Prostate gland (tissue), 2 donors: ENCODE measurements at regions not wholly inside any gene's neighbourhood (a gene's known extent, or its start where the extent isn't known, plus 50 kb on each side); places are given as distances from the start of the nearest gene placed in this dataset.

ENCODE experiments used
- POLR2A ChIP-seq: fragments of 450-650 bp; IDR thresholded peaks from one replicate; pipeline ENCODE4 v1.6.1; 2016; ENCODE audit warnings: antibody characterized with exemption, mild to moderate bottlenecking
- POLR2AphosphoS5 ChIP-seq: sonication (generic); formaldehyde crosslinking; IDR thresholded peaks from one replicate; pipeline ENCODE4 v1.6.1; 2017; ENCODE audit warnings: antibody characterized with exemption
- TF ChIP-seq, protein P1 (sequence below), 4 experiments: fragments of 200-600 bp in 2 of 4; fragments of 450-650 bp in 2 of 4; sonication (generic) in 2 of 4; IDR thresholded peaks; 1 replicate in 3 of 4; 2 replicates in 1 of 4; pipeline ENCODE4 v1.5.1; 2016 to 2019; ENCODE audit warnings: antibody characterized with exemption in 4 of 4, mild to moderate bottlenecking in 2 of 4, moderate library complexity in 2 of 4

GRCh38 chr5:164214698-164215097 is 709.3 kb downstream of the MAT2B start:
- TF ChIP-seq, protein P1, sequence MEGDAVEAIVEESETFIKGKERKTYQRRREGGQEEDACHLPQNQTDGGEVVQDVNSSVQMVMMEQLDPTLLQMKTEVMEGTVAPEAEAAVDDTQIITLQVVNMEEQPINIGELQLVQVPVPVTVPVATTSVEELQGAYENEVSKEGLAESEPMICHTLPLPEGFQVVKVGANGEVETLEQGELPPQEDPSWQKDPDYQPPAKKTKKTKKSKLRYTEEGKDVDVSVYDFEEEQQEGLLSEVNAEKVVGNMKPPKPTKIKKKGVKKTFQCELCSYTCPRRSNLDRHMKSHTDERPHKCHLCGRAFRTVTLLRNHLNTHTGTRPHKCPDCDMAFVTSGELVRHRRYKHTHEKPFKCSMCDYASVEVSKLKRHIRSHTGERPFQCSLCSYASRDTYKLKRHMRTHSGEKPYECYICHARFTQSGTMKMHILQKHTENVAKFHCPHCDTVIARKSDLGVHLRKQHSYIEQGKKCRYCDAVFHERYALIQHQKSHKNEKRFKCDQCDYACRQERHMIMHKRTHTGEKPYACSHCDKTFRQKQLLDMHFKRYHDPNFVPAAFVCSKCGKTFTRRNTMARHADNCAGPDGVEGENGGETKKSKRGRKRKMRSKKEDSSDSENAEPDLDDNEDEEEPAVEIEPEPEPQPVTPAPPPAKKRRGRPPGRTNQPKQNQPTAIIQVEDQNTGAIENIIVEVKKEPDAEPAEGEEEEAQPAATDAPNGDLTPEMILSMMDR (IDR thresholded peaks at IDR 0.05): no peak
- TF ChIP-seq POLR2A (no peak), POLR2AphosphoS5 (no peak)
